ENCODE measurements at regions not wholly inside any gene's neighbourhood (a gene's known extent, or its start where the extent isn't known, plus 50 kb on each side); places are given as distances from the start of the nearest gene placed in this dataset.
"Not testable (repeated sequence)": the region's sequence is repeated elsewhere in the genome, so short reads cannot be mapped to it uniquely, and the experiment has no call there.

DNA sequence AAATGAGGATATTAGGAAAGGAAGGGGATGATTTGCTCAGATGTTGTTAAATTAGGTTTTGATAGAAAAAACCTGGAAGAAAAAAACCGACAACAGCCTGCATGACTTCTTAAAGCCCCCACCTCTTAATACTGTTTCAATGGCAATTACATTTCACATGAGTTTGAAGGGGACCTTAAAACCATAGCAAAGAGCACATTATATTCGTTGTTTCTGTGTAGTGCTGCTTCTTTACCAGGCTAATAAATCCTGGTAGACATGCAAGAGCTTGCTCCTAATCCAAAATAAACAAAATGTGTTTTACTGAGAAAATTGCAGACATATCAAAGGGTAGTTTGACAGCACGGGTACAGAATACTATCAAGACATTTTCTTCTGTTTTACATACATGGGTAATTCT lies 154.7 kb upstream of the NIPA1 start:
- POLR2A ChIA-PET; CTCF ChIA-PET; DNase-seq (ENCODE audit: extremely low spot score): not testable (repeated sequence)
- TF ChIP-seq, protein P1, sequence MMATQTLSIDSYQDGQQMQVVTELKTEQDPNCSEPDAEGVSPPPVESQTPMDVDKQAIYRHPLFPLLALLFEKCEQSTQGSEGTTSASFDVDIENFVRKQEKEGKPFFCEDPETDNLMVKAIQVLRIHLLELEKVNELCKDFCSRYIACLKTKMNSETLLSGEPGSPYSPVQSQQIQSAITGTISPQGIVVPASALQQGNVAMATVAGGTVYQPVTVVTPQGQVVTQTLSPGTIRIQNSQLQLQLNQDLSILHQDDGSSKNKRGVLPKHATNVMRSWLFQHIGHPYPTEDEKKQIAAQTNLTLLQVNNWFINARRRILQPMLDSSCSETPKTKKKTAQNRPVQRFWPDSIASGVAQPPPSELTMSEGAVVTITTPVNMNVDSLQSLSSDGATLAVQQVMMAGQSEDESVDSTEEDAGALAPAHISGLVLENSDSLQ (IDR thresholded peaks at IDR 0.05) = peak; percentile 31

DNA sequence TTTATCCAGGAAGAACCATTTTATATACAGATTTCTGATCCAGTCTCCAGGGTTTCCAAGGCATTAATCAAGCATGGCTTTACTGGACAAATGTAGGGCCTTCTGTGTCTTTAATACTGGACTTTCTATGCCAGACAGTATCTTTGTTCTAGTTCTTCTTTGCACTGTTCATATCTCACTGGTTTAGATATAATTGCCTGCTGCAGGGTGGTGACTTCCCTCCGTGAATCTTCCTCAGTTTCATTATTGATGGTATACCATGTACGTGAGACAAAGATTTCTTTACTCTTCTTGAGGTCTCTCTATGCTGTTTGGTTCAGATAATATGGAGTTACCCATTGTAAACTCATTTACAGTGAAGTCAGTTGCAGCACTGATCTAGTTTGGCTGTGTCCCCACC lies 146.5 kb upstream of the NIPA1 start:
- DNase-seq (ENCODE audit: extremely low spot score); POLR2A ChIA-PET; CTCF ChIA-PET: not testable (repeated sequence)

DNA sequence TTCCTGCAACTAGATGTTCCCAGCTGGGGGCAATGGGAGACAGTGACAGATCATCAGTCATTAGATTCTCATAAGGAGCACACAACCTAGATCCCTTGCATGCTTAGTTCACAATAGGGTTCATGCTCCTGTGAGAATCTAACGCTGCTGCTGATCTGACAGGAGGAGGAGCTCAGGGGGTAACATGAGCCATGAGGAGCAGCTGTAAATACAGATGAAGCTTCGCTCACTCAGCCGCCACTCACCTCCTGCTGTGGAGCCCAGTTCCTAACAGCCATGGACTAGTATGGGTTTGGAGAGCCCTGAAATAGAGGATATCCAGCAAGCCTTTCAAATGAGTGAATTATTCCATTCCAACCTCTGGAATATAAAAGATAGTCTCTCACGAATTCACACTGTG lies 137.0 kb upstream of the NIPA1 start:
- DNase-seq (ENCODE audit: extremely low spot score); CTCF ChIA-PET; POLR2A ChIA-PET: not testable (repeated sequence)
- TF ChIP-seq, protein P1 (IDR thresholded peaks at IDR 0.05) = 0 out of 2 replicates have a peak, but pooled peaks have one; percentile 29

DNA sequence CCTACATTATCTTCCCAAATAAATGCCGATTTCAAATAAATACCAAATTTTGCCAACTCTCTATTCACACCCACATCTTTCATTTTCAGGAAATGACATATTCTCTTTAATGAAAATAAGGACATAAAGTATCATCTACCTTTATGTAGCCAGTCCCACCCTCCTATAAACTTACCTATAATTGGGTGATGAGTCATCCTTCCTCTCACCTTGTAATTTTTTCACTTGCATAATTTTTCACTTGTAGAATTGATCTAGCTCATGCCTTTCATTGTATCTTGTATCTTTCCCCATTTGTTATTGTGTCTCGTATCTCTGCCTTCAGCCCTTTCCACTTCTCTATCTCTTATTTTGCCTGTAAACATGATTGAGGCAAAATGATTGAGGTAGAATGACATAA lies 135.3 kb upstream of the NIPA1 start:
- DNase-seq (ENCODE audit: extremely low spot score); CTCF ChIA-PET; POLR2A ChIA-PET: not testable (repeated sequence)

DNA sequence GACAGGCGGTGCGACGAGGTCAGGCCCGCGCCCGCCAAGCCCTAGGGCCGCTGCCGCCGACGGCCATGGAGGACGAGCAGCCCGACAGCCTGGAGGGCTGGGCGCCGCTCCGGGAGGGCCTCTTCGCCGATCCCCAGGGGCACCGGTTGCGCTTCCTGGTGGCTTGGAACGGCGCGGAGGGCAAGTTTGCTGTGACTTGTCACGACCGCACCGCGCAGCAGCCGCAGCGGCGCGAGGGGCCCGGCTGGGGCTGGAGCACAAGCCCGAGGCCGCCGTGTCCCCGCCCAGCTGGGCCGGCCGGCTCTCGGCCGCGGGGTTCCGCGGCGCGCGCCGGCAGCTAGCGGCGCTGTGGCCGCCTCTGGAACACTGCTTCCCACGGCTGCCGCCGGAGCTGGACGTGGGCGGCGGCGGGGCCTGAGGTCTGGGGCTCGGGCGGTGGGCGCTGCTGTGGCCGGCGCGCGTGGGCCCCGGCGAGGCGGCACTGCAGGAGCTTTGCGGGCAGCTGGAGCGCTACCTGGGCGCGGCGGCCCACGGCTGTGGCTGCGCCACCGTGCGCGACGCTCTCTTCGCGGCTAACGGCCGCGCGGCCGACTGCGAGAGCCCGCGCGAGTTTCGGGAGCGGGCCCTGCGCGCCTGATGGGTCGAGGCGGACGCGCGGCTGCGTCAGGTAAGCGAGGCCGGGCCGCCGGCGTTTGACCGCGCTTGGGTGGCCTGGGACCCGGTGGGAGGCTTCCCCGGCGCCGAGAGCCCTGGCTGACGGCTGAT lies 122.0 kb upstream of the NIPA1 start:
- POLR2A ChIA-PET, CTCF ChIA-PET: not testable (repeated sequence)
- peak; percentile 1 for DNase-seq (ENCODE audit: extremely low spot score)

DNA sequence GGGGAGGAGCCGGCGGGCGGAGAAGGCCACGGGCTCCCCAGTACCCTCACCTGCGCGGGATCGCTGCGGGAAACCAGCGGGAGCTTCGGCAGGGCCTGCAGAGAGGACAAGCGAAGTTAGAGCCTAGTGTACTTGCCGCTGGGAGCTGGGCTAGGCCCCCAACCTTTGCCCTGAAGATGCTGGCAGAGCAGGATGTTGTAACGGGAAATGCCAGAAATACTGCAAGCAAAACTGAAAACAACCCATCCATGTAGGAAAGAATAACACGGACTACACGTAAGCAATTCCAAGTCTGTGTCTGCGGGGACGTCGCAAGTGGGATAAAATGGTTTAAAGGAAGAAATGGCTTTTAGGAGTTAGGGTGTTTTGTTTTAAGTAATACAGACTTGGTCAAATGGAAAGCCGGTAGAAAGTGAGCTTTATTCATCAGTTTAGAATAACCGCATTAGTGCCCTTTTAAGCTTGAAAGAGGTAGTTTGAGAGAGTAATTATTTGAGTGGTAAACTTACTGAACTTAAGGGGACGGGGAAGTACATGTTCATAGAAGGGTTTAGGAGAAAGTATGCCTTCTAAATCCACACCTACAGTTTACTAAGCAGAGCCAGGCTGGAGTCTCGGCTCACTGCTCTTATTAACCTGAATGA lies 121.3 kb upstream of the NIPA1 start:
- POLR2A ChIA-PET; DNase-seq (ENCODE audit: extremely low spot score): not testable (repeated sequence)

DNA sequence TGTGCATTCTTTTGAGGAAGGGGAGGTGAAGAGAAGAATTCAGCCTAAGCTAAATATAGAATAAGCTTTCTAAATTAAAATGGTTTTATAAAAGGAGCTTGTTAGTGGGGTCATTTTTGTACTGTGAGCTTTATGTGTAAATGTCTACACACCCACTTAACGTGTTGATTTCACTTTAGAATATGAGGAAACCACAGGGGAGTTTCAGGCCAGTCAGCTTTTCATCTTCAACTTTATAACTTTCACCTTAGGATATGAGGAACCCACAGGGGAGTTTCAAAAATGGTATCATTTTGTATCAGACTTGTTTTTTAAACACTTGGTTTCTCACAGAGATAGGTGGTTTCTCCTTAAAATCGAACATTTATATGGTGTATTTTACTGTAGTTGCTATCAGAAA lies 120.7 kb upstream of the NIPA1 start:
- DNase-seq (ENCODE audit: extremely low spot score); POLR2A ChIA-PET; CTCF ChIA-PET: not testable (repeated sequence)

More for the DNA sequence above, 121.3 kb upstream of the NIPA1 start:
- CTCF ChIA-PET = not testable (repeated sequence)

DNA sequence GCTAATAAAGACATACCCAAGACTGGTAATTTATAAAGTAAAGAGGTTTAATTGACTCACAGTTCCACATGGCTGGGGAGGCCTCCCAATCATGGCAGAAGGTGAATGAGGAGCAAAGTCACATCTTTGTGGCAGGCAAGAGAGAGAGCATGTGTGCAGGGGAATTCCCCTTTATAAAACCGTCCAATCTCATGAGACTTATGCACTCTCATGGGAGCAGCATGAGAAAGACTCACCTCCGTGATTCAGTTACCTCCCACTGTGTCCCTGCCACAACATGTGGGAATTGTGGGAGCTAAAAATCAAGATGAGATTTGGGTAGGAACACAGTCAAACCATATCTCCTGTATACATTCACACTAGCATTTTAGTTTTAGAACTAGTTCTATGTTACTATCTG lies 101.7 kb upstream of the NIPA1 start:
- DNase-seq (ENCODE audit: extremely low spot score); CTCF ChIA-PET; POLR2A ChIA-PET: not testable (repeated sequence)

DNA sequence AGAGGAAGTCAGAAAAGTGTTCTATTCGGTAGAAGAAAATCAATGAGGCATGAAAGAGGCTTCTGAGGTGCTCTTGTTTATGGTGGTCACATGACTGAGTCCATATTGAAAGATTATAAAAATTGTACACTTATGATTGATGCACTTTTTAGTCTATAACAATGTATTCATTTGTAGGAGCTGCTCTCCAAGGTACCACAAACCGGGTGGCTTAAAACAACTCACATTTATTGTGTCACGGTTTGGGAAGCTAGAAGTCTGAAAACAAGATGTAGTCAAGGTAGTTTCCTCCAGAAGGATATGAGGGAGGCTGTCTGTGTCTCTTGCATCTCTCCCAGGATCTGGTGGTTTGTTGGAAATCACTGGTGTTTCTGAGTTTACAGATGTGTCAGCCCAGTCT lies 86.6 kb upstream of the NIPA1 start:
- POLR2A ChIA-PET; DNase-seq (ENCODE audit: extremely low spot score); CTCF ChIA-PET: not testable (repeated sequence)

DNA sequence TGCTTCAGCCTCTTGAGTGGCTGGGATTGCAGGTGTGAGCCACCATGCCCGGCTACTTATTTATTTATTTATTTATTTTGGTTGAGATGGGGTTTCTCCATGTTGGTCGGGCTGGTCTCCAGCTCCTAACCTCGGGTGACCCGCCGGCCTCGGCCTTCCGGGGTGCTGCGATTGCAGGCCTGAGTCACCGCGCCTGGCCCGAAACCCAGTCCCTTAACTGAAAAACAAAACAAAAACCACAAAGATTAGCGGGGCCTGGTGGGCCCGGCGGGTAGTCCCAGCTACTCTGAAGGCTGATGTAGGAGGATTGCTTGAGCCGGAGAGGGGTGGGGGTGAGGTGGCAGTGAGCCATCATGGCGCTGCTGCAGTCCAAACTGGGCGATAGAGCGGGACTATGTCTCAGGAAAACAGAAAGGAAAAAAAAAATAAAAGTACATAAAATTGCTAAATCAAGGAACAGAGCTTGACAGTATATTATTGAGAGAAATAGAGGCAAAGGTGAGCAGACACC lies 75.6 kb upstream of the NIPA1 start:
- POLR2A ChIA-PET; DNase-seq (ENCODE audit: extremely low spot score); CTCF ChIA-PET: not testable (repeated sequence)

DNA sequence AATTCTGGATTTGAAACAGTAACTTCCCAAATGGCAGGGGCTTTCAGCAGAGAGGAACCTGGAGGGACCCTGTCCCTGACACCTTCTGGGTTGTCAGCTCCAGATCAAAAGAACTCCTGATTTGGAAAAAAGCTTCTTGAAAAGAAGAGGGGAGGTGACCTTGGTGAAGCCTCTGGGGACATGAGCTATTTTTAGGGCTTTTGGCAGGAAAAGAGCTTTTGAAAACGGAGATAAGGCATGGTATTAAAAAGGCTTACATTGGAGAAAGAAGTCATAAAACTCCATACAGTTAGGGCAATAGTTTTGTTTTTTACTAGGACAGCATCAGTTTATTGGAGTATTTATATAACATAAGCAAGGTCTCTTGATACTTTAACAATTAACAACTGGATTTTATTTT lies 72.5 kb upstream of the NIPA1 start:
- POLR2A ChIA-PET; DNase-seq (ENCODE audit: extremely low spot score); CTCF ChIA-PET: not testable (repeated sequence)

DNA sequence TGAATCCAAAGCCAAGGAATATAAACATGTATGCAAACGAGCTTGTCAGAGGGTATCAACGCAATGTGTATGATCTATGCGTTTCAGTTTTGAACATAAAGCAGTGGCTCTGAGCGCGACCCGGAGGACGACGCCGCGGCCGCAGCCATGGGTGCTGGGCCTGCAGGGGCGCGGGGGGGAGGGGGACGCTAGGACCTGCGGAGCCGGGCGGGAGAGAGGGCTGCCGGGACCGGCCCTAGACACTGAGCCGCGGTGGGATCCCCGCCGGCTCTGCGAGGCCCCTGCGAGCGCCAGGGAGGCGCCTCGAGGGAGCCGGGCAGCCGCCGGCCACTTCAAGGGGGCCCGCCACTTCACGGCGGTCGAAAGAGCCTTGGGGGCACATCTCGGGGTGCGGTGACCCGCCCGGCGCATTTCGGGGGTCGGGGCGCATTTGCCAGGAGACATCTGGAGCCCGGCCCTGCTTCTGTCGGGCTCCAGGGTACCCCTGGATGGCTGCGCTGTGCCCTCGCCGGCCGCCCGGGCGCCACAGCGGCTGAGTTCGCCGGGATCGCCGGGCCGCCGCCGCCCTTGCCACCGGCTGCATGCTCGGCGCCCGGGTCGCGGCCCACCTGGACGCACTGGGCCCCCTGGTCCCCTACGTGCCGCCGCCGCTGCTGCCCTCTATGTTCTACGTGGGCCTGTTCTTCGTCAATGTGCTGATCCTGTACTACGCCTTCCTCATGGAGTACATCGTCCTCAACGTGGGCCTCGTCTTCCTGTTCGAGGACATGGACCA lies 71.9 kb upstream of the NIPA1 start:
- POLR2A ChIA-PET, CTCF ChIA-PET: not testable (repeated sequence)
- peak; percentile 5 for DNase-seq (ENCODE audit: extremely low spot score)

All from HEK293T (cell line).